ENCODE measurements at regions not wholly inside any gene's neighbourhood (a gene's known extent, or its start where the extent isn't known, plus 50 kb on each side); places are given as distances from the start of the nearest gene placed in this dataset.

DNA sequence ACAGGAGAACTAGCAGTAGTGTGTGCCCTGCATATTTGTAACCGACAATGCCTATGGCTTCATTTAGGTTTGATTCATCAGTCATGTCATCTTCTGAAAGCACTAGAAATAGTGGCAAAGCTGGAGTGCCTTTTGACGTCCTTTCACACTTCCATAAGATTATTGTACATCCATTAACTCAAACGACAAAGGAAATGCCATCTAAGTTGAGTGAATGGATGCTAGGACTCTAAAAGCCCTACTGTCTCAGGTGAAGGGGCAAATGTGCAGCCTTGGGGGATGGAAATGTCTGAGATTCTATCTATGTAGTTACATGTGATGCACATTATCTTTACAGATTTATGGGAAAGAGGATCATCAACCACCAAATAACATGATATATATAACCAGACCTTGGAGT, 1473.6 kb downstream of the STIM2 start:
- no peak for TF ChIP-seq CTCF (IDR thresholded peaks at IDR 0.05; ENCODE audit: insufficient read depth, low read length)
- TF ChIP-seq POLR2AphosphoS5 (IDR thresholded peaks at IDR 0.05; ENCODE audit: low read depth): no peak
- TF ChIP-seq REST (IDR thresholded peaks at IDR 0.05; ENCODE audit: insufficient replicate concordance, low read depth): no peak
- no peak for TF ChIP-seq GABPA (IDR thresholded peaks at IDR 0.05; ENCODE audit: low read depth)

Data from HL-60 (cell line).